ENCODE measurements at regions not wholly inside any gene's neighbourhood (a gene's known extent, or its start where the extent isn't known, plus 50 kb on each side); places are given as distances from the start of the nearest gene placed in this dataset.
A peak's percentile ranks its signal among the peaks of the same experiment; 100 is the strongest.
"Not testable (repeated sequence)": the region's sequence is repeated elsewhere in the genome, so short reads cannot be mapped to it uniquely, and the experiment has no call there.

DNA sequence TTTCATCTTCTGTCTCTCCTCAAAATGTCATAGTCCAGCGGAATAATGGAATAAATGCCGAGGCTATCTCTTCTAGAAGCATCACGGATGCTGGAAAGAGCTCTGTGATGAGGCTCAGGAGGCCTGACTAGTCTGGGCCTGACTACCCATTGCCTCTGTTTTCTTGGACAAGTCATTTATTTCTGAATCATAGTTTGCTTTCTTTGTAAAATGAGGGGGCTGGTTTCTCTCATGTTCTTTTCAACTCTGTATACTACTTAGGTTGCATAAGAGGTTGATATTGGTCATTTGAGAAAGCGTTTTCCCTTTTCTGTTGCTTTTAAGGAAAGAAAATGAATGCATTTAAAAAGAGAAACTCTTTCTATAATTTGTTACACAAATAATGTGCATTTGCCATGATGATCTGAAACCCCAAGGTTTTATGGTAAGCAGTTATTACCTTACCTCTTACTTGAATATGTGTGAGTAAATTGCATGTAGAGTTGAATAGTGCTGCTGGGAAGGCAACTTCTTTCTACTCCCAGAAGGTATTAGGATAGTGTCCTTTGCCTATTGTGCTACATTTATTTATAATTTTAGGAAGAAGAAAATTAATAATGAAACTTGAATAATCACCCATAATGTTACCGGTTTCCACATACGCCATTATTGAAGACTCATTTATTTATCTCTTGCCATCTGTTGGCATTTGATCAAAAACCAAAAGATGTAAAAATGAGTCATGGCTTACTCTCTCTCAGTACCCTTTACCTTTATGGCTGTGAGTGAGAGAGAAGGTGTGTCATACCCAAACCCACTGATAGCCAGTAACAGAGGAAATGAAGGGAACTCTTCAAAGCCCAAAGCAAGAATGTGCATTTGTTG is 179.1 kb downstream of the FASLG start:
- peak overlapping the region; percentile 63 for H3K4me3 Mint-ChIP-seq
- no peaks in the 10 kb centered on the region for H3K36me3 Mint-ChIP-seq (ENCODE audit: low read depth)
- no peak overlapping the region for H3K27ac Mint-ChIP-seq
- DNase-seq, result no peak
- peaks cover 18% of the 10 kb centered on the region for H3K4me1 Mint-ChIP-seq
- H3K9me3 ChIP-seq (ENCODE audit: control insufficient read depth, low read length, poor library complexity, severe bottlenecking), result no peaks in the 10 kb centered on the region
- peak; percentile 100 for ATAC-seq
- H3K27me3 Mint-ChIP-seq, result no peaks in the 10 kb centered on the region

GRCh38 chr1:172838680-172839313 is 179.9 kb downstream of the FASLG start:
- Mint-ChIP-seq H3K27me3 (no peaks in the 10 kb centered on the region), H3K27ac (no peak overlapping the region), H3K36me3 (ENCODE audit: low read depth) (no peaks in the 10 kb centered on the region), H3K4me3 (peak overlapping the region; percentile 63), H3K4me1 (peaks cover 18% of the 10 kb centered on the region)
- H3K9me3 ChIP-seq (ENCODE audit: control insufficient read depth, low read length, poor library complexity, severe bottlenecking), result no peaks in the 10 kb centered on the region
- ATAC-seq, result peak; percentile 24
- DNase-seq, result no peak

GRCh38 chr1:172839639-172840038 is 180.7 kb downstream of the FASLG start:
- not testable (repeated sequence) for H3K4me3 Mint-ChIP-seq; DNase-seq; ATAC-seq; H3K27me3 Mint-ChIP-seq; H3K9me3 ChIP-seq (ENCODE audit: control insufficient read depth, low read length, poor library complexity, severe bottlenecking); H3K36me3 Mint-ChIP-seq (ENCODE audit: low read depth); H3K27ac Mint-ChIP-seq
- peaks cover 22% of the 10 kb centered on the region for H3K4me1 Mint-ChIP-seq

- H3K4me3 Mint-ChIP-seq, result no peak overlapping the region
- H3K9me3 ChIP-seq (ENCODE audit: control insufficient read depth, low read length, poor library complexity, severe bottlenecking), result no peaks in the 10 kb centered on the region
- H3K4me1 Mint-ChIP-seq, result peaks cover 36% of the 10 kb centered on the region
- H3K36me3 Mint-ChIP-seq (ENCODE audit: low read depth), result peaks cover 2% of the 10 kb centered on the region
- no peak for DNase-seq
- no peak overlapping the region for H3K27ac Mint-ChIP-seq
- no peak for ATAC-seq
- H3K27me3 Mint-ChIP-seq, result no peaks in the 10 kb centered on the region
Measured at GRCh38 chr1:172843444-172843843, 184.5 kb downstream of the FASLG start.

GRCh38 chr1:172845371-172845770 is 186.5 kb downstream of the FASLG start:
- peak overlapping the region; percentile 87 for H3K4me3 Mint-ChIP-seq
- peak; percentile 100 for ATAC-seq

DNA sequence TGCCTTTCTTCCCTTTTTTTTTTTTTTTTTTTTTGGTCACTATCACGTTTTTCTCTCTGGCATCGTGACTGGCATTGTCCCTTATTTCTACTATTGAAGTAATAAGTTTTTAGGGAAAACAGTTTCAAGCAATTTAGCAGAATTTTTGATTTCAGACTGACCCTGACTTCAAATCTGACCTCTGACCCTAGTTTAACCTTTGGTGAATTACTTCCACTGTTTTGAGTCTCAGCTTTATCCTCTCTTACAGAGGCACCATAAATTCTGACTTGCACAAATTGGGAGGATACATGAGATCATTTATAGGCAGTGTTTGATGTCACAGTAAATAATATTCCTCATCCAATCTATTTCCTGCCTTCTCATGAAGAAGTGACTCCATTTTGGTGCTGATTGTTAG is 187.0 kb downstream of the FASLG start:
- ATAC-seq (no peak), DNase-seq (no peak)
- Mint-ChIP-seq H3K36me3 (ENCODE audit: low read depth) (peaks cover 4% of the 10 kb centered on the region), H3K4me1 (peaks cover 25% of the 10 kb centered on the region), H3K27me3 (no peaks in the 10 kb centered on the region), H3K4me3 (peak overlapping the region; percentile 87), H3K27ac (peak overlapping the region; percentile 97)
- no peaks in the 10 kb centered on the region for H3K9me3 ChIP-seq (ENCODE audit: control insufficient read depth, low read length, poor library complexity, severe bottlenecking)

More at GRCh38 chr1:172845371-172845770, 186.5 kb downstream of the FASLG start:
- no peaks in the 10 kb centered on the region for H3K27me3 Mint-ChIP-seq
- H3K9me3 ChIP-seq (ENCODE audit: control insufficient read depth, low read length, poor library complexity, severe bottlenecking), result no peaks in the 10 kb centered on the region
- H3K27ac Mint-ChIP-seq, result peak overlapping the region; percentile 97
- peak; percentile 18 to 42 (median 39) for DNase-seq
- peaks cover 25% of the 10 kb centered on the region for H3K4me1 Mint-ChIP-seq
- peaks cover 4% of the 10 kb centered on the region for H3K36me3 Mint-ChIP-seq (ENCODE audit: low read depth)

DNA sequence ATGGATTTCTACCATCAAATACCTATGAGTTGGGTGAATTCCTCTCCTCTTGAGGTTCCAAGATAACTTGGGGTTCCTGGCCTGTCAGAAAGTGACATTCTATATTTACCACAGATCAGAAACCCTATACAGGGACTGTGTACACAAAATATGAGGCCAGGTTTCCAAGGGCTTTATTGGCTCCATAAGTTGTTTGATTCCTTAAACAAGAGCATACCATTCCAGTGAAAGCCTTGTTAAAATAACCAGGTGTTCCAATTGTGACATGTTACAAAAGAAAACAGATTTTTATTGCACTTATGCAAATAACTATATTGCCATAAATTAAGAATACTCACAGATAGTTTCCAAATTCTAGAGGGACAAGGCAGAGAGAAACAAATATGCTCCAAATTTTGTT is 188.9 kb downstream of the FASLG start:
- ATAC-seq, result not testable (repeated sequence)
- H3K4me1 Mint-ChIP-seq, result peaks cover 25% of the 10 kb centered on the region

DNA sequence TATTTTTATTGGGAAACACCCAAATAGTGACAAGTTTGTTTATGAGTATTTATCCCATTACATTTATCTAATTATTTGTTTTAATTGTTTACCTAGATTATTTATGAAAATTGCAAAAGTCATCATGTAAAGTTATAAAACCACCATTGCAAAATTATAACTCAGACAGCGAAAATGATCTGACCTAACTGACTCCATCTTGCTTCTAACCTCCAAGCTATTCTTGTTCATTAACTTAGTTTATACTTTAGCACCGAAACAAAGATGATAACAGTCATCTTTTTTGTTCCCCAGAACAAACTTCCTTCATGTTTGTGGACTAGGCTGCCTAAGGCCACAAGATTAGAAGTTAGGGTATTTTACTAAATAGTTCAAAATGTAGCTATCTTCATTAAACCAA is 190.8 kb downstream of the FASLG start:
- H3K9me3 ChIP-seq (ENCODE audit: control insufficient read depth, low read length, poor library complexity, severe bottlenecking), result no peaks in the 10 kb centered on the region
- no peak overlapping the region for H3K4me3 Mint-ChIP-seq
- ATAC-seq, result no peak
- no peaks in the 10 kb centered on the region for H3K27me3 Mint-ChIP-seq
- no peak for DNase-seq
- H3K36me3 Mint-ChIP-seq (ENCODE audit: low read depth), result peaks cover 4% of the 10 kb centered on the region
- peaks cover 21% of the 10 kb centered on the region for H3K4me1 Mint-ChIP-seq
- no peak overlapping the region for H3K27ac Mint-ChIP-seq

More for the DNA sequence above, 188.9 kb downstream of the FASLG start:
- not testable (repeated sequence) for H3K9me3 ChIP-seq (ENCODE audit: control insufficient read depth, low read length, poor library complexity, severe bottlenecking); H3K36me3 Mint-ChIP-seq (ENCODE audit: low read depth); DNase-seq; H3K4me3 Mint-ChIP-seq; H3K27me3 Mint-ChIP-seq; H3K27ac Mint-ChIP-seq

DNA sequence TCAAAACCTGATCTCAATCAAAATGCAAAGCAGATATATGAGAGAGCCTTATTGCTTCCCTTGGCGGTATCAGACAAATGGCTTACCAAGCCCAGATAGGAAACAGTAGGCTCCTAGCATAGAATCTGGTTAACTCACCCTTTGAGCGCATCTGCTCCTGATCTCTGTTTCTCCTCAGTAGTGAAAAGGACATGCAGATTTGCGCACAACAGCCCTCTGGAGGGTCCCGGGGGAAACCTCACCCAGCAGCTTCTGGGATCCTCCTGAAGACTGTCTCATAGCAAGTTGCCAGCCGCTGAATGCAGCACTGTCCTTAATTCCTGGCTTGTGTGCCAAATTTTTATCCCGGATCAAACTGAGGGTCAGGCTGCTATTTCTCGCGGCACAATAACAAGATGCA is 192.2 kb downstream of the FASLG start:
- H3K27ac Mint-ChIP-seq, result no peak overlapping the region
- no peaks in the 10 kb centered on the region for H3K9me3 ChIP-seq (ENCODE audit: control insufficient read depth, low read length, poor library complexity, severe bottlenecking)

GRCh38 chr1:172851856-172852255 is 193.0 kb downstream of the FASLG start:
- H3K9me3 ChIP-seq (ENCODE audit: control insufficient read depth, low read length, poor library complexity, severe bottlenecking), result no peaks in the 10 kb centered on the region
- peaks cover 1% of the 10 kb centered on the region for H3K4me1 Mint-ChIP-seq
- no peak overlapping the region for H3K4me3 Mint-ChIP-seq
- H3K36me3 Mint-ChIP-seq (ENCODE audit: low read depth), result peaks cover 2% of the 10 kb centered on the region
- no peak overlapping the region for H3K27ac Mint-ChIP-seq
- H3K27me3 Mint-ChIP-seq, result no peaks in the 10 kb centered on the region
- no peak for DNase-seq
- no peak for ATAC-seq

More for the DNA sequence above, 192.2 kb downstream of the FASLG start:
- Mint-ChIP-seq H3K27me3 (no peaks in the 10 kb centered on the region), H3K4me3 (no peak overlapping the region), H3K4me1 (peaks cover 7% of the 10 kb centered on the region), H3K36me3 (ENCODE audit: low read depth) (peaks cover 2% of the 10 kb centered on the region)
- ATAC-seq, result no peak
- DNase-seq, result no peak

DNA sequence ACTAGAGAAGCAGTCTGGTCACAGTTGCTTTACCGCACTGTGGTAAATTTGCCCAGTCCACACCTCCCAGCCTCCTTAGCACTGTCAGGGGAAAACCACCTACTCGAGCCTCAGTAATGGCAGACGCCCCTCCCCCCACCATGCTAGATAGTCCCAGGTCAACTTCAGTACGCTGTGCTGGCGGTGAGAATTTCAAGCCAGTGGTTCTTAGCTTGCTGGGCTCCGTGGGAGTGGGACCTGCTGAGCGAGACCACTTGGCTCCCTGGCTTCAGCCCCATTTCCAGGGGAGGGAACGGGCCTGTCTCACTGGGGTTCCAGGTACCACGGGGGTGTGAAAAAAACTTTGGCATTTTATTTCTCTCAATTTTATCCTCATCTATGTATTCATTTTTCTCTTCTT is 194.8 kb downstream of the TNFSF18 start:
- not testable (repeated sequence) for H3K27me3 Mint-ChIP-seq; H3K36me3 Mint-ChIP-seq (ENCODE audit: low read depth); DNase-seq; H3K4me3 Mint-ChIP-seq; H3K27ac Mint-ChIP-seq; H3K9me3 ChIP-seq (ENCODE audit: control insufficient read depth, low read length, poor library complexity, severe bottlenecking); H3K4me1 Mint-ChIP-seq; ATAC-seq

DNA sequence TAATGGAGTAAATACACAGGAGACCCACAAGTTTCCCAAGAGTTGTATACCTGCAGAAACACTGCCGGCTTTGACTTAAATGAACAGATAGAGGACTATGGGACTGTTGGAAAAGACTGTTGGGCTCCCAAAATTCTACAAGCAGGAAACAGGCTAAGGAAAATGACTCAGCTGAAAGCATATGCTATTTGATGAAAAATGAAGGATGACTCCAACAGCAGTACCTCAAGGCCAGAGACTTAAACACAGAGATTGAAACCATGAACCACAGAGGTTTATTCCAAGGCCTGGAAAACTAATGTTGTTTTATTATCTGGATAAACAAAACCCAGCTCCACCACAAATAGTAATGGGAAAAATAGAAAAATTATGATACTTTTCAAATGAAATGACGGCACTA is 187.7 kb downstream of the TNFSF18 start:
- ATAC-seq (no peak), DNase-seq (no peak)
- H3K27me3 Mint-ChIP-seq, result no peaks in the 10 kb centered on the region
- H3K9me3 ChIP-seq (ENCODE audit: control insufficient read depth, low read length, poor library complexity, severe bottlenecking), result no peaks in the 10 kb centered on the region
- no peak overlapping the region for H3K4me3 Mint-ChIP-seq
- peaks cover 3% of the 10 kb centered on the region for H3K4me1 Mint-ChIP-seq
- no peaks in the 10 kb centered on the region for H3K36me3 Mint-ChIP-seq (ENCODE audit: low read depth)
- H3K27ac Mint-ChIP-seq, result no peak overlapping the region

GRCh38 chr1:172867216-172867818 is 183.4 kb downstream of the TNFSF18 start:
- no peaks in the 10 kb centered on the region for H3K9me3 ChIP-seq (ENCODE audit: control insufficient read depth, low read length, poor library complexity, severe bottlenecking)
- DNase-seq (no peak), ATAC-seq (peak; percentile 96)

More at GRCh38 chr1:172867216-172867818, 183.4 kb downstream of the TNFSF18 start:
- peak overlapping the region; percentile 30 for H3K27ac Mint-ChIP-seq
- H3K36me3 Mint-ChIP-seq (ENCODE audit: low read depth), result no peaks in the 10 kb centered on the region
- no peaks in the 10 kb centered on the region for H3K27me3 Mint-ChIP-seq
- H3K4me1 Mint-ChIP-seq, result peaks cover 12% of the 10 kb centered on the region
- no peak overlapping the region for H3K4me3 Mint-ChIP-seq
